Keratinocyte (primary cell): ENCODE measurements at regions not wholly inside any gene's neighbourhood (a gene's known extent, or its start where the extent isn't known, plus 50 kb on each side); places are given as distances from the start of the nearest gene placed in this dataset.

Source experiments
- EZH2 ChIP-seq: IDR thresholded peaks from one replicate; pipeline ENCODE4 v1.6.1; 2012; ENCODE audit warnings: inconsistent platforms, mild to moderate bottlenecking, low read length, moderate library complexity
- TF ChIP-seq, protein P1 (sequence below), 3 experiments: IDR thresholded peaks in 1 of 3; conservative IDR thresholded peaks in 1 of 3; optimal IDR thresholded peaks in 1 of 3; 2 replicates in 2 of 3; 3 replicates in 1 of 3; pipeline versions ENCODE3 to v1.5.1; 2011; ENCODE audit warnings: low read length in 3 of 3, mild to moderate bottlenecking in 3 of 3, moderate library complexity in 2 of 3, control low read depth in 1 of 3, inconsistent platforms in 1 of 3; ENCODE audit not compliant: insufficient read depth in 2 of 3; ENCODE audit errors: extremely low read depth in 1 of 3

GRCh38 chrX:93454509-93454908, 218.9 kb downstream of the NAP1L3 start:
- TF ChIP-seq, protein P1, sequence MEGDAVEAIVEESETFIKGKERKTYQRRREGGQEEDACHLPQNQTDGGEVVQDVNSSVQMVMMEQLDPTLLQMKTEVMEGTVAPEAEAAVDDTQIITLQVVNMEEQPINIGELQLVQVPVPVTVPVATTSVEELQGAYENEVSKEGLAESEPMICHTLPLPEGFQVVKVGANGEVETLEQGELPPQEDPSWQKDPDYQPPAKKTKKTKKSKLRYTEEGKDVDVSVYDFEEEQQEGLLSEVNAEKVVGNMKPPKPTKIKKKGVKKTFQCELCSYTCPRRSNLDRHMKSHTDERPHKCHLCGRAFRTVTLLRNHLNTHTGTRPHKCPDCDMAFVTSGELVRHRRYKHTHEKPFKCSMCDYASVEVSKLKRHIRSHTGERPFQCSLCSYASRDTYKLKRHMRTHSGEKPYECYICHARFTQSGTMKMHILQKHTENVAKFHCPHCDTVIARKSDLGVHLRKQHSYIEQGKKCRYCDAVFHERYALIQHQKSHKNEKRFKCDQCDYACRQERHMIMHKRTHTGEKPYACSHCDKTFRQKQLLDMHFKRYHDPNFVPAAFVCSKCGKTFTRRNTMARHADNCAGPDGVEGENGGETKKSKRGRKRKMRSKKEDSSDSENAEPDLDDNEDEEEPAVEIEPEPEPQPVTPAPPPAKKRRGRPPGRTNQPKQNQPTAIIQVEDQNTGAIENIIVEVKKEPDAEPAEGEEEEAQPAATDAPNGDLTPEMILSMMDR (optimal IDR thresholded peaks at IDR 0.05 in 1 of 3, IDR thresholded peaks at IDR 0.05 in 1 of 3, conservative IDR thresholded peaks at IDR 0.05 in 1 of 3; ENCODE audit: extremely low read depth in 1 of 3, insufficient read depth in 2 of 3, low read length in 3 of 3), result no peak
- TF ChIP-seq EZH2, result no peak
